Gastrocnemius medialis (tissue), 4 donors: ENCODE measurements at regions not wholly inside any gene's neighbourhood (a gene's known extent, or its start where the extent isn't known, plus 50 kb on each side); places are given as distances from the start of the nearest gene placed in this dataset.

Experiments used
- ATAC-seq, 2 donors: fragments of 150-250 bp; one replicate each; pipeline ENCODE4 v1.9.1; 2016
- DNase-seq, 2 donors: peaks; one replicate each; pipeline ENCODE4 v3.0.0-alpha.2; 2019
- H3K27ac ChIP-seq, 4 donors: fragments of 200-600 bp; sonication (generic); 1 replicate in 1 of 4; 2 replicates in 3 of 4; pipeline ENCODE4 v1.5.1; 2016 to 2018; ENCODE audit warnings: mild to moderate bottlenecking in 2 of 4, moderate library complexity in 1 of 4
- H3K27me3 ChIP-seq, 3 donors: fragments of 200-600 bp; sonication (generic) in 2 of 3; 1 replicate in 1 of 3; 2 replicates in 2 of 3; pipeline versions ENCODE4 v1.5.1 to v1.6.0; 2016 to 2019; ENCODE audit warnings: mild to moderate bottlenecking in 1 of 3, moderate library complexity in 1 of 3
- H3K36me3 ChIP-seq, 2 donors: fragments of 200-600 bp; sonication (generic) in 1 of 2; one replicate each; pipeline ENCODE4 v1.5.1; 2017 to 2018
- H3K4me1 ChIP-seq, 2 donors: fragments of 200-600 bp; sonication (generic) in 1 of 2; one replicate each; pipeline ENCODE4 v1.5.1; 2016 to 2017; ENCODE audit warnings: mild to moderate bottlenecking in 2 of 2
- H3K4me3 ChIP-seq, 4 donors: fragments of 200-600 bp; sonication (generic) in 3 of 4; 1 replicate in 1 of 4; 2 replicates in 3 of 4; pipeline ENCODE4 v1.5.1; 2016 to 2019; ENCODE audit warnings: mild to moderate bottlenecking in 2 of 4
- H3K9me3 ChIP-seq, 3 donors: fragments of 200-600 bp; sonication (generic) in 2 of 3; 1 replicate in 1 of 3; 2 replicates in 2 of 3; pipeline ENCODE4 v1.5.1; 2016 to 2019
- CTCF ChIP-seq, 5 experiments: fragments of 450-650 bp in 3 of 5; fragments of 200-600 bp in 2 of 5; sonication (generic) in 2 of 5; IDR thresholded peaks in 4 of 5; conservative IDR thresholded peaks in 1 of 5; 1 replicate in 4 of 5; 2 replicates in 1 of 5; pipeline ENCODE4 v1.5.1; 2016 to 2019; ENCODE audit warnings: antibody characterized with exemption in 5 of 5, mild to moderate bottlenecking in 3 of 5, moderate library complexity in 3 of 5
- POLR2A ChIP-seq, 2 donors: fragments of 450-650 bp; IDR thresholded peaks; one replicate each; pipeline ENCODE4 v1.6.1; 2017; ENCODE audit warnings: antibody characterized with exemption in 2 of 2, mild to moderate bottlenecking in 2 of 2, moderate library complexity in 2 of 2
- in situ Hi-C, 4 donors: fragments of 200-750 bp; cut with MboI; loops; one replicate each; pipeline versions ENCODE4 v1.15.0 to v1.8.0; 2017; ENCODE audit warnings: low sequenced_read_pairs in 4 of 4
- intact Hi-C: fragments of 100-400 bp; cut with DNase I; formaldehyde crosslinking; loops from one replicate; pipeline ENCODE4 v1.15.1; 2023; ENCODE audit warnings: low total_unique reads

DNA sequence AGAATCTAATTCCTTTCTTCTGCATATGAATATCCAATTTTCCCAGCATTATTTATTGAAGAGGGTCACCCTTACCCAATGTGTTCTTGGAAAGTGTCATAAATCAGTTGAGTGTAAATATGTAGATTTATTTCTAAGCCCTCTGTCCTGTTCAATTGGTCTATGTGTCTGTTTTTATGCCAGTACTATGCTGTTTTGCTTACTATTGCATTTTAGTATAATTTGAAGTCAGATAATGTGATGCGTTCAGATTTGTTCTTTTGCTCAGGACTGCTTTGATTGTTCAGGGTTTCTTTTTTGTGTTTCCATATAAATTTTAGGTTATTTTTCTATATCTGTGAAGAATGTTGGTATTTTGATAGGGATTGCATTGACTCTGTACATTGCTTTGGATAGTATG lies 420.4 kb upstream of the MIS18BP1 start:
- in situ Hi-C loops, result no loop called here
- H3K36me3 ChIP-seq, result no peaks in the 10 kb centered on the region
- TF ChIP-seq POLR2A (IDR thresholded peaks at IDR 0.05), result no peak
- TF ChIP-seq CTCF (IDR thresholded peaks at IDR 0.05 in 4 of 5, conservative IDR thresholded peaks at IDR 0.05 in 1 of 5), result no peak
- H3K27me3 ChIP-seq, result no peaks in the 10 kb centered on the region
- H3K4me1 ChIP-seq, result no peaks in the 10 kb centered on the region
- no peaks in the 10 kb centered on the region for H3K9me3 ChIP-seq
- H3K27ac ChIP-seq, result no peak overlapping the region
- no peak for ATAC-seq
- DNase-seq, result no peak
- intact Hi-C loops, result no loop called here
- H3K4me3 ChIP-seq, result no peak overlapping the region

GRCh38 chr14:45664668-45665356 lies 411.8 kb upstream of the MIS18BP1 start:
- H3K4me3 ChIP-seq, result no peak overlapping the region
- intact Hi-C loops, result no loop called here
- DNase-seq (no peak), ATAC-seq (no peak)
- no peaks in the 10 kb centered on the region for H3K4me1 ChIP-seq
- TF ChIP-seq CTCF (IDR thresholded peaks at IDR 0.05 in 4 of 5, conservative IDR thresholded peaks at IDR 0.05 in 1 of 5) (no peak), POLR2A (IDR thresholded peaks at IDR 0.05) (no peak)
- no peaks in the 10 kb centered on the region for H3K9me3 ChIP-seq
- H3K27ac ChIP-seq, result no peak overlapping the region
- no peaks in the 10 kb centered on the region for H3K36me3 ChIP-seq
- in situ Hi-C loops, result no loop called here
- no peaks in the 10 kb centered on the region for H3K27me3 ChIP-seq

GRCh38 chr14:45658917-45659299 lies 405.9 kb upstream of the MIS18BP1 start:
- in situ Hi-C loops (no loop called here), intact Hi-C loops (no loop called here)
- no peak for TF ChIP-seq CTCF (IDR thresholded peaks at IDR 0.05 in 4 of 5, conservative IDR thresholded peaks at IDR 0.05 in 1 of 5)
- no peak for TF ChIP-seq POLR2A (IDR thresholded peaks at IDR 0.05)
- H3K36me3 ChIP-seq, result no peaks in the 10 kb centered on the region
- H3K4me1 ChIP-seq, result no peaks in the 10 kb centered on the region
- no peak overlapping the region for H3K27ac ChIP-seq
- H3K9me3 ChIP-seq, result no peaks in the 10 kb centered on the region
- no peak for DNase-seq
- H3K4me3 ChIP-seq, result no peak overlapping the region
- H3K27me3 ChIP-seq, result no peaks in the 10 kb centered on the region
- no peak for ATAC-seq

- no peak for ATAC-seq
- TF ChIP-seq CTCF (IDR thresholded peaks at IDR 0.05 in 4 of 5, conservative IDR thresholded peaks at IDR 0.05 in 1 of 5), result no peak
- no peak for TF ChIP-seq POLR2A (IDR thresholded peaks at IDR 0.05)
- Histone ChIP-seq H3K9me3 (no peaks in the 10 kb centered on the region), H3K4me3 (no peak overlapping the region), H3K27me3 (no peaks in the 10 kb centered on the region), H3K27ac (no peak overlapping the region), H3K4me1 (no peaks in the 10 kb centered on the region), H3K36me3 (no peaks in the 10 kb centered on the region)
- intact Hi-C loops (no loop called here), in situ Hi-C loops (no loop called here)
- no peak for DNase-seq
Observed at GRCh38 chr14:45658226-45658916, 405.4 kb upstream of the MIS18BP1 start.
